GM19025 (cell line): ENCODE measurements at regions not wholly inside any gene's neighbourhood (a gene's known extent, or its start where the extent isn't known, plus 50 kb on each side); places are given as distances from the start of the nearest gene placed in this dataset.
"Not testable (repeated sequence)": the region's sequence is repeated elsewhere in the genome, so short reads cannot be mapped to it uniquely, and the experiment has no call there.

ENCODE experiments used
- ATAC-seq: cut with Tn5 transposase; IDR thresholded peaks from one replicate; pipeline ENCODE4 v1.9.1; 2021; ENCODE audit warnings: mild to moderate bottlenecking, low read depth, moderate library complexity; ENCODE audit not compliant: unreplicated experiment

DNA sequence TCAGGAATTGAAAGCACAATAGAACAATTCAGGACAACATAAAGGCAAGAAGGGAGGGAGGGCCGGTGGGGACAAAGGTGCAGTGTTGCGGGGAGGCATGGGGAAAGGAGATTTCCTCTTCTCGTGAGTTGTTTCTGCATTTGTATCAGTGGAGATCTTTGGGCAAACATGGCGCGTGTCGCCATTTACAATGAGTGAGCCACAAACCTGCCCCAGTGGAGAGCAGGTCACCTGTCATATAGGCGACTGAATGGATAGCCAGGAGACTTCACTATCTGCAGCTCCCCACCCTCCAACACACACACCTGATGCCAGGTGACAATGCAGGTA lies 87.7 kb upstream of the SLC45A1 start:
- no peak for ATAC-seq

- no peak for ATAC-seq
These were observed 89.7 kb upstream of the SLC45A1 start for GRCh38 chr1:8228253-8228652.

GRCh38 chr1:8227674-8228073 lies 90.2 kb upstream of the SLC45A1 start:
- not testable (repeated sequence) for ATAC-seq

- no peak for ATAC-seq
These were observed 91.2 kb upstream of the SLC45A1 start for GRCh38 chr1:8226747-8227146.

DNA sequence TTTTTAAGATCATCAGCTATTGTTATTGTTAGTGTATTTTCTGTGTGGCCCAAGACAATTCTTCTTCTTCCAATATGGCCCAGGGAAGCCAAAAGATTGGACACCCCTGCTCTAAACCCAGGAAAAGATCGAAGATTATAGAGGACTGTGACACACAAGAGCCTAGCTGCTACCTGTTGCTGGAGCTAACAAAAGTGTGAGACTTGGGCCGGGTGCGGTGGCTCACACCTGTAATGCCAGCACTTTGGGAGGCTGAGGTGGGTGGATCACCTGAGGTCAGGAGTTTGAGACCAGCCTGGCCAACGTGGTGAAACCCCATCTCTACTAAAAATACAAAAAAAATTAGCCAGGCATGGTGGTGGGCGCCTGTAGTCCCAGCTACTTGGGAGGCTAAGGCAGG lies 91.9 kb upstream of the SLC45A1 start:
- ATAC-seq: not testable (repeated sequence)

DNA sequence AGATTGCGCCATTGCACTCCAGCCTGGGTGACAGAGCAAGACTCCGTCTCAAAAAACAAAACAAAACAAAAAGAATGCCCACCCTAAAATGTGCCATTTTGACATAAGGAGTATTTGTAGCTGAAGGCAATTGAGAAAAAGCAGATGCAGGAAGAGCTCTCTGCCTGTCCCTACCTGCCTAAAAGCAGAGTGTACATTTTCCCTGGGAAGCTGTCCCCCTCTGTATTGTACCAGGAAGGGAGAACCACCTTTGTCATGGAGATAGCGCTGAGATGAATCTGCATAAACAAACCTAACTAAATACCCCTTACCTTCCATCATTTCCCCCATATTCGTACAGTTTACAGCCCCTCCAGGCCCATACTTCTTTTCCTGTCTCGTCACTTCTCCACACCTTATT lies 94.4 kb upstream of the SLC45A1 start:
- ATAC-seq: no peak

GRCh38 chr1:8222789-8223188 lies 95.1 kb upstream of the SLC45A1 start:
- no peak for ATAC-seq

GRCh38 chr1:8219530-8219929 lies 98.4 kb upstream of the SLC45A1 start:
- no peak for ATAC-seq

GRCh38 chr1:8218351-8219092 lies 99.4 kb upstream of the SLC45A1 start:
- ATAC-seq: no peak

DNA sequence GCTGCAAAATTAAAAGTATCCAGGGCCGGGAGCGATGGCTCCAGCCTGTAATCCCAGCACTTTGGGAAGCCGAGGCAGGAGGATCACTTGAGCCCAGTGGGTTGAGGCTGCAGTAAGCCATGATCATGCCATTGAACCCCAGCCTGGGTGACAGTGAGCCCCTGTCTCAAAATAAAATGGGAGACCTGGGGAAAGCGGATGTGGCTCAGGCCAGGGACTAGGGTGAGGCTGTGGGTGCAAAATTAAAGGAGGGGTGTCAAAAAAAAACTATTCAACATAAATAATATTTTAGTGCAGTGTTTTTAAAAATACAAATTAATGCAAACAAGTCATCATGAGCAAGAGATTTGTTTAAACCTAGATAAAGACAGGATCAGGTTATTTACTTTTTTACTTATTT lies 100.1 kb upstream of the SLC45A1 start:
- no peak for ATAC-seq

- no peak for ATAC-seq
These were observed 100.8 kb upstream of the SLC45A1 start for GRCh38 chr1:8217011-8217711.

DNA sequence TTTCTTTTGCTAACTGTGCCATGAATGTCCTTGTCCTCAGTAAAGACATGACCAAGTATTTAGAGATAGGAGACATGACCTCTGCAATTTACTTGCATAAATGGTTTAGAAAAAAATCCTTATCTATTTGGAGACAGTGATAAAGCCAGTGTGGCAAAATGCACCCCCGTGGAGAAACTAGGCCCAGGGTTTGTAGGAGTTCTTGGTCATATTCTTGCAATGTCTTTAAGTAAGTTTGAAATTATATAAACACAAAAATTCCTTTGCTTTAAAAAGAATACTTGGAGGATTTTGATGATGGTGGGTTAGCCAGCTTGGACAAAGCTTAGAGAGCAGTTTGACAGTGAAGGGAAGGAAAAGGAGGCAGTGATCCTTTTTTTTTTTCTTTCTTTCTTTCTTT lies 101.9 kb upstream of the SLC45A1 start:
- ATAC-seq: no peak

DNA sequence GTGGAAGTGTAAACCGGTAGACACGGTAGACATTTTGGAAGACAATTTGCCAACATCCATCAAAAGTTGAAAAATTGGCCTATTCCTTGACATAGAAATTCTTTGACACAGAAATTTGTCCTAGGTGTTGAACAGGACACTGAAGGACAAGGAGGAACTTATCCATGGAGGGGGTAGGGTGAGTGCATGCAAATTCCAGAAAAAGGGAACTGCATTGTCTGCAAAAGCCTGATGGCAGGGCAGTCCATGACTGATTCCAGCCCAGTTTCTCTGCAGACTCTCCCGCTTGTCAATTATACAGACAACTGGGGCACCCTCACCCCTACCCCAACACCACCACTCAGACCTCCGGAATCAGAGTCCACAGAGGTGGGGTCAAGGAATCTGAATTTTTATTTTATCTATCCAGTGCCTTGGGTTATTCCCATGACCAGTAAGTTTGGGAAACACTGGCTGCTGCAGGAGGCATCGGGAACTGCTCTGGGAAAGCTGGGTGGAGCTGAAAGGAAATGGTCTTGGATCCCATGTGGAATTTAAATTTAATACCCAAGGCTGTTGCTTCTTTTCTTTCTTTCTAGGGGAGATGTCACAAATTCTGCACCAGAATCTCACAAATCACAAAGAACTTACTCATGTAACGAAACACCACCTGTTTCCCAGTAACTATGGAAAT lies 103.3 kb upstream of the SLC45A1 start:
- no peak for ATAC-seq

- ATAC-seq: no peak
These were observed 104.2 kb upstream of the SLC45A1 start for GRCh38 chr1:8213676-8214075.

DNA sequence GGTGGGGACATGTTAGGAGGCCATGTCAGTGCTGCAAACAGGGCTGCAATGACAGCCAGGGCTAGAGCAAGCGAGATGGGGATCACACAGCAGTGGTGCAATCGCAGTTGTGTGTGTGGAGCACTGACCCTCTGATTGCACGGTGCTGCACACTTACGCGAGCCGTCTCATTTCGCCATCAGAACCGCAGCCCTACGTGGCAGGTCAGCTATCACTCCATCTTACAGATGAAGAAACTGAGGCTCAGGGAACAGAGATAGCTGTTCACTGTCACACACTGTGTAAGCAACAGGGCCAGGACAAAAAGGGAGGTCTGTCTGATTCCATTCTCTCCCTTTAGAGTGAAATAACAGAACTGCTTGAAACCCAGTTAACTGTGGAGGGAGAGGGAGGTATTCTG lies 104.8 kb upstream of the SLC45A1 start:
- ATAC-seq: no peak

GRCh38 chr1:8212580-8213031 lies 105.3 kb upstream of the SLC45A1 start:
- ATAC-seq: no peak

- no peak for ATAC-seq
These were observed 105.9 kb upstream of the SLC45A1 start for GRCh38 chr1:8211883-8212579.

- ATAC-seq: no peak
These were observed 106.5 kb upstream of the SLC45A1 start for GRCh38 chr1:8211251-8211882.

GRCh38 chr1:8207202-8207601 lies 110.7 kb upstream of the SLC45A1 start:
- no peak for ATAC-seq

GRCh38 chr1:8206391-8206790 lies 111.5 kb upstream of the SLC45A1 start:
- ATAC-seq: no peak

DNA sequence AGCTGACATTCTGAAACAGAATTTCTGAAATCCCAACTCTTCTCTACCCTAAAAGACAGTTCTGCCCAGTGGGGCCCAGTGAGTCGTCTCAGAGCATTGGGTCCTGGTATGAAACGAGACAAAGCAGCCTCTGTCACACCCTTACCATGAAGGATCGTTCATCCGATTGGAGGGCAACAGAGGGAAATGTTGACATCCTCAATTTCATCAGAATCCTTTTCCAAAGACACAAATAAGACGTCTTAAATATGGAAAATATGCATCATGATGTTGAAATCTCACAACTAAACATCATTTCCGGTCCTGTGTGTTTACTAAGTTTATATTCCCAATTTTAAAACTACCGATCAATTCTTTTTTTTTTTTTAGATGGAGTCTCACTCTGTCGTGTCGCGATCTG lies 112.1 kb upstream of the SLC45A1 start:
- no peak for ATAC-seq
